GM15510 (cell line): ENCODE measurements at regions not wholly inside any gene's neighbourhood (a gene's known extent, or its start where the extent isn't known, plus 50 kb on each side); places are given as distances from the start of the nearest gene placed in this dataset.

Experiments
- POLR2A ChIP-seq: IDR thresholded peaks from 3 replicates; pipeline ENCODE4 v1.6.1; 2011; ENCODE audit warnings: borderline replicate concordance; ENCODE audit not compliant: insufficient read length; ENCODE audit errors: extremely low read depth

GRCh38 chrX:39249999-39250398 is 448.7 kb downstream of the MID1IP1 start:
- TF ChIP-seq POLR2A = no peak

GRCh38 chrX:39251995-39252394 is 450.7 kb downstream of the MID1IP1 start:
- TF ChIP-seq POLR2A = no peak

DNA sequence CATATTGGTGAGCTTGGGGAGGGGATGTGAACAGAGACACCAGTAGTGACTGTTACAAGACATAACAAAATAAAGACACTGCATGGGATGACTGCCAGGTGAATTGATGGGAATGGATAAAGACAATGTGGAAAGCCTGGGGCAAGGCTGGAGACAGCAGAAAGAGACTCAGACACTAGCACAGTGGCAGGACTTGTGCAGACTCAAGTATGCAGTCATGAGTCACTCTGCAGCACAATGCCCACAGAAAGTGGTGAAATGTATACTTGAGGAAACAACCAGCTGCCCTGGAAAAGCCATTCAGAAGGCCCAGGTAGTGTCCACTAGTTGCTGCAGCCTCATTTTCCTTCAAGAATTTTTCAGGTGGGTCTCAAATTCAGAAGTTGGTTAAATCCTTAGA is 452.3 kb downstream of the MID1IP1 start:
- TF ChIP-seq POLR2A = no peak

DNA sequence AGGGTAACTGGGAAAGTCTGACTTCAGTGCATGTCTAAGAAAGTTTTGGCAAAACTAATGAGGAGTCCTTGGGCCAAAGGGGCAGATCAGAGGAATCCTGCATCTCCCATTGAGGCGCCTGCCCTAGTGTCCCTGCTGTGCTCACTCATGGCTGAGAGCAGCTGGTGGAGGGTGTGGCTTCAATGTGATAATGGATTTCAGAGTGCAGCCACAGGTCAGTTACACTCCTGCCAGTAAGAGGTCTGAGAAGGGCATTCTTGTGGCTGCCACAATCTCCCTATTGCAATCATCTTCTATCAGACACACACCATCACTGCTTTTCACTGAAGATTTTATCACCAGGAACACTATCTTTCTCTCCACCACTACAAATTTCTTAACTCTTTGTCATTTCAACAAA is 457.1 kb downstream of the MID1IP1 start:
- TF ChIP-seq POLR2A = no peak

GRCh38 chrX:39260965-39261364 is 459.7 kb downstream of the MID1IP1 start:
- TF ChIP-seq POLR2A = no peak

DNA sequence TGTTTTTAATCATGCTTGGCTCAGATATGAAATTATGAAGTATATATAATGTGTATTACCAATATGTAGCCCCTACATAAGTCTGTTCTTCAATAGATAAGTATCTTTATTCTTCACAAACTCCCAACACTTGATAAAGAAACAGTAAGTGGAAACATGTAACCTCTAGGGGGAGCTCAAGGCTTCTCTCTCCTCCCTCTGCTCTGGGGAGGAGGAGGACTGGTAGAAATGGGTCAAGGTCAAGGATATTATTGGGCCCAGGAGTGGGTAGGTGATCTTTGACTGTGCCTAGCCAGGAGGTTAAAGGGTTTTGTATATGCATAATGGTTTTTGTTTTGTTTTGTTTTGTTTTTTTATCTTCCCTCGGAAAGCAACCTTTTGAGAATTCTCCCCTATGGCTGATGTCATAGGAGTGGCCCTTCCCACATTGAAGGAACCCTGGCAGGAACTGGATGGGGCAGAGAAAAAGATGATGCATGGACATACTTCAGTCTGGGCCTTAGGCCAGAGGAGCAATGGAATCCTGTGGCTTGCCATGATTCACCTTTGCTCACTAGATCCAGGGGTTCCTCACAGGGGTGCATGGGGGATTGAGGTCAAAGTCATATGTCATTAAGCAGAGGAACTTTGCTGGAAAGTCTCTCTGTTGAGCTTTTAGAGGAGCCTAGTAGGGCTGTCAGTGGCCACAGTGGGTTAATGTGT is 460.3 kb downstream of the MID1IP1 start:
- no peak for TF ChIP-seq POLR2A

DNA sequence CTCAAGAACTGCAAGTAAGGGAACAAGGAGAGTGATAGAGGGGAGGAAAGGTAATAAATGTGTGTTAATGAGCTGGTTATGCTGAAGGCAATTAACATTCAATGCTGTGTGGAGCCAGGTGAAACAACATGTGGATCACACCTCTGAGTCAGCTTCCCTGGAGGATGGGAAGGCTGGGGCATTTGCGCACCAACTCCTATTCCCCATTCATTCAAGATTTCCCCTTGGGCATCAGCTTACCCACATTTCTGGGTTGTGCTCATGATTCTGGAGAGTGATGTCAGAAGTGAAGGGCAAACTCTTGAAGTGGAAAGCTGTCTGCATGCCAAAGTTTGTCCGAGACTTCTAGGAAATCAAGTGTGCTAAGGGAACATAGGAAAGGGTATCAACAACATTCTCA is 461.4 kb downstream of the MID1IP1 start:
- no peak for TF ChIP-seq POLR2A

DNA sequence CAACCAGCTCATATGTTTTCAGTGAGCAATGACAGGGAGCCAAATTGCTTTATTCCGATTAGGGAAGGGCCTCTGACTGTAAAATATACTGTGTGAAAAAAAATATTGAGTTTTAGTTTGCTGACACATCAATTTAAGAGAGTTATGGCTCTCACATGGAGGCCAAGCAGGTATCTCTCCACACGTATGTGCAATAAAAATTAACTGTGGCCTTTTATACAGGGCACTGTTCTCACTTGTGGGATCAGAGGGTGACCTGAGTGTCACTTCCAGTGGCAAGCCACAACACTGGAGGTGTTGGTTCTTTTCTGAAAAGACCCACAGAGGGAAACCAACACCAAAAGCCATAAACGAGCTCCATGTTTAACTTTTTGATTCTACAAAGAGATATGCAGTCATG is 462.8 kb downstream of the MID1IP1 start:
- TF ChIP-seq POLR2A = no peak

GRCh38 chrX:39267176-39267575 is 465.9 kb downstream of the MID1IP1 start:
- TF ChIP-seq POLR2A = no peak

DNA sequence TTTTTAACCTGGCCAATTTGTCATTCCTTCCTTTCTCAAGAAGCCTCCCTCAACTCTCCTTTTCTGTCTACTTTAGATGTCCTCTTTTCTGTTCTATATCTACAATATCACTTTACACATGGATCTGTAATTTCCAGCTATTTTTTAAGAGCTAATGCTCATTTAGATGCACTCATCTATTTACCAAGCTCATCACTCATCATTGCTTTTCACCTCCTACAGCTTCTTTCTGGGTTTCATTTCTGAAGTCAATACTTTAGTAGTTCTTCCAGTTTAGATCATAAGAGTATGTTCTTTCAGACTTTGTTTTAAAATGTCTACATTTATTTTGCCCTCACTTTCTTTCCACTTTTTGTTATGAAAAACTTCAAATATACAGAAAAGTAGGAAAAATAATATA is 466.9 kb downstream of the MID1IP1 start:
- no peak for TF ChIP-seq POLR2A

GRCh38 chrX:39275500-39276068 is 474.3 kb downstream of the MID1IP1 start:
- TF ChIP-seq POLR2A = no peak

DNA sequence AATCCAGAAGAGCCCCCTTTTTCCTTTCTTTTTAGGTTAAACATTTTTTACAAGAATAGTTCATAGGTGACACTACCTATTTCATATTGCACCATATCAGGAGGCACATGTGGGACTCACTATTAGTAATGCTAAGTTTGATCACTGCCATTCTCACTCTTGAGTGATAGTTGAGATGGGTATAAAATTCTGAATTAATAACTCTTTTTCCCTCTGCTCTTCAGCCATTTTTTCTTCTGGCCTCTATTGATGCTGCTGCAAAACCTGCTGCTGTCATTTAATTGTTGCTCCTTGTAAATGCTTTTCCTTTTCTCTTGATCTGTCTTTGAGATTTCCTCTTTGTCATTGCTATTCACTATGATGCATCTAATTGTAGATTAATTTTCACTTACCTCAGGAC is 482.0 kb downstream of the MID1IP1 start:
- TF ChIP-seq POLR2A = no peak

- no peak for TF ChIP-seq POLR2A
Observed at GRCh38 chrX:39288592-39288991, 487.3 kb downstream of the MID1IP1 start.

GRCh38 chrX:39289827-39290226 is 488.6 kb downstream of the MID1IP1 start:
- no peak for TF ChIP-seq POLR2A

DNA sequence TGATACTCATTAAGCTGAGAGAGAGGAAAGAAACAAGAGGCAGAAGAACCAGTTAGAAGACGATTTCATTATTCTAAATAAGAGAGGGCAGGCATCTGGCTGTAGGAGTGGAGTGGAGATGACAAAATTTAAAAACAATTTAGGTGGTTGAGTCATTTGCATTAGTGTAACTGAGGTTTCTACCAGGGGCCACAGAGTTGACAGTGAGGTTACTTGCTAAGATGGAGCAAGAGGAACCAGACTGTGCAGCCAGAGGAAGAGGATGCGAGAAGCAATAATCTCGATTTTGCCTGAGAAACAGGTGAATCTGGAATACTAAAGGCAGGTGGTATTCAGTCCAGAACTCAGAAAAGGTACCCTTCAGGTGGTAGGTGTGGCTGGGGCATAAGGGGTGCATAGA is 491.9 kb downstream of the MID1IP1 start:
- no peak for TF ChIP-seq POLR2A

DNA sequence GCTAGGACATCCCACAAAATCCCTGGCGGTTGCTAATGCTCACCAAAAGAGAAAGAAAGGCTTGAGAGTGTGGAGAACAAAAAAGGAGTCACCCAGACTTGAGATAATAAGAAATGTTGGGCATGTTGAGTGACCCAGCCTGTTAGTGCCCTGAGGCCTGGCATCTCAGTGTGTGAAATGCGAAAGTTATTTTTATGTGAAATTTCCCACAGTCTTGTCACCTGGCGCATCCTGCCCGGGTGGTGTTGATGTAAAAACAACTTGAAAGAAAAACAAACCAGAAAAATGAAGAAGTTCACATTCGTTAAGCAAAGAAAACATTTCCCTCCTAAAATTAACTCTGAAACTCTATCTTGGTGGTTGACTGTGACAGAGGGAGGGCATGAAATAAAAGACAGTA is 495.2 kb downstream of the MID1IP1 start:
- no peak for TF ChIP-seq POLR2A

- TF ChIP-seq POLR2A = no peak
Observed at GRCh38 chrX:39298821-39299220, 497.6 kb downstream of the MID1IP1 start.

DNA sequence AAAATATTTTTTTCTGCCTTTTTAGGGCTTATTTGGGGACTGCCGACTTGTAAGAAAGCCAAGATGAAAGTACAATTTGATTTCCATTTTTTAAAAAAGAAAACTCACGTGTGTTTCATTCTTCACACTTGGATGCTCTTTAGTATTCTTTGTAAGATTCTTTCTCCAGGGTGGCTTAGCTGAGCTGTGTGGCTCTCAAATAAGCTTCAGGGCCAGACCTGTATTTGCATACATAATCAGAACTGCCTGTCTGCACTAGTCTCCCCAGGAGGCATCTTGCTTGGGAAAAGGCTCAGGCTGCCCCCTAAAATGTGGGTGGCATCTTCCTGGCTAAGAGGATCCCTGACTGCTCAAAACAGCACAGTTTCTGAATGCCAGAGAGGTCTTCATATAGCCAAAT is 498.4 kb downstream of the MID1IP1 start:
- no peak for TF ChIP-seq POLR2A

GRCh38 chrX:39301036-39301435 is 499.8 kb downstream of the MID1IP1 start:
- no peak for TF ChIP-seq POLR2A
